DOHH2 (cell line): ENCODE measurements at regions not wholly inside any gene's neighbourhood (a gene's known extent, or its start where the extent isn't known, plus 50 kb on each side); places are given as distances from the start of the nearest gene placed in this dataset.

Experiments
- EZH2phosphoT487 ChIP-seq: fragments of 200-600 bp; sonication (generic); IDR thresholded peaks from 2 replicates; pipeline ENCODE4 v1.6.1; 2017; ENCODE audit warnings: borderline replicate concordance, mild to moderate bottlenecking, antibody characterized with exemption, low read length, moderate library complexity, mixed read lengths
- TF ChIP-seq, protein P1 (sequence below): fragments of 200-600 bp; sonication (generic); IDR thresholded peaks from one replicate; pipeline ENCODE4 v1.5.1; 2014; ENCODE audit warnings: antibody characterized with exemption, mild to moderate bottlenecking, low read depth, low read length; ENCODE audit not compliant: poor library complexity, severe bottlenecking

GRCh38 chr6:166782520-166782919 lies 155.5 kb upstream of the RPS6KA2 start:
- TF ChIP-seq, protein P1, sequence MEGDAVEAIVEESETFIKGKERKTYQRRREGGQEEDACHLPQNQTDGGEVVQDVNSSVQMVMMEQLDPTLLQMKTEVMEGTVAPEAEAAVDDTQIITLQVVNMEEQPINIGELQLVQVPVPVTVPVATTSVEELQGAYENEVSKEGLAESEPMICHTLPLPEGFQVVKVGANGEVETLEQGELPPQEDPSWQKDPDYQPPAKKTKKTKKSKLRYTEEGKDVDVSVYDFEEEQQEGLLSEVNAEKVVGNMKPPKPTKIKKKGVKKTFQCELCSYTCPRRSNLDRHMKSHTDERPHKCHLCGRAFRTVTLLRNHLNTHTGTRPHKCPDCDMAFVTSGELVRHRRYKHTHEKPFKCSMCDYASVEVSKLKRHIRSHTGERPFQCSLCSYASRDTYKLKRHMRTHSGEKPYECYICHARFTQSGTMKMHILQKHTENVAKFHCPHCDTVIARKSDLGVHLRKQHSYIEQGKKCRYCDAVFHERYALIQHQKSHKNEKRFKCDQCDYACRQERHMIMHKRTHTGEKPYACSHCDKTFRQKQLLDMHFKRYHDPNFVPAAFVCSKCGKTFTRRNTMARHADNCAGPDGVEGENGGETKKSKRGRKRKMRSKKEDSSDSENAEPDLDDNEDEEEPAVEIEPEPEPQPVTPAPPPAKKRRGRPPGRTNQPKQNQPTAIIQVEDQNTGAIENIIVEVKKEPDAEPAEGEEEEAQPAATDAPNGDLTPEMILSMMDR: no peak
- TF ChIP-seq EZH2phosphoT487: no peak
